ENCODE measurements at regions not wholly inside any gene's neighbourhood (a gene's known extent, or its start where the extent isn't known, plus 50 kb on each side); places are given as distances from the start of the nearest gene placed in this dataset.

DNA sequence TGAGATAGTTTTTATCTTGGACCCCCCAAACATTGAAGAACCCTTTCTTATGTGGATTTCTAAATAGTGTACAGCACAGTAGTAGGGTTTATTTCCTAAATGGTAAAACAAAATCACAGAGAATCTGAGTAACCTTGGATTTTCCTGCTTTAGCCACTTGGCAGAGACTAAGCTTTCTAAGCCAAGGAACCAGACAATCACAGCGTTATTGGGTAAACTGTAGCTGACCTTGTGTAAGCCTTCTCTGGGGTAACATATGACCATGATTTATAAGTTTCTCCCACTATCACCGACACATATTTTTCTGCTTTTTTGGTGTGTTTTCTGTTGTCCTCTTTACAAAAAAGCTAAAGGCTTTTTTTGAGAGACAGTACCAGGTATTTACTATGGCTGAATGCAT lies 136.3 kb upstream of the PZP start:
- TF ChIP-seq CTCF (conservative IDR thresholded peaks at IDR 0.05; ENCODE audit: low read length) (no peak), EZH2phosphoT487 (IDR thresholded peaks at IDR 0.05; ENCODE audit: borderline replicate concordance, low read depth, low read length) (no peak)
